ENCODE measurements at regions not wholly inside any gene's neighbourhood (a gene's known extent, or its start where the extent isn't known, plus 50 kb on each side); places are given as distances from the start of the nearest gene placed in this dataset.

DNA sequence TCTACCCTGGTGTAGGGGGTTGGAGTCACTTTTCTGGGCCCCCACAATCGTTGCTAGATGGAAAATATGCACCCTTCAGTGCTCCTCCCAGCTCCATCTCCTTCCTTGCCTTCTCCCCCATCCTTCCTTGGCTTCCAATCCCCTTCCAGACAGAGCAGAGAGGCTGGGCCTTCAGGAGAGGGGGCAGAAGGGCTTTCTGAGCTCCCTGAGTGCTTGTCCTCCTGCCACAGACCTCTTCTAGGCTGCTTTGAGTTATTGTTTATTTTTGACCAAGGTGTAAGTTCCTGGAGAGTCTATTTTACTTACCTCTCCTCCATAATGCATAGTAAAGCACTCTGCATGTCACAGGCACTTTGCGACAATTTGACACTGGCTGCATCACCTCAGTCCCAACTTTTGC is 96.4 kb upstream of the CNKSR3 start:
- H4K8ac ChIP-seq (ENCODE audit: low read depth, low read length), result no peak overlapping the region
- H3K4ac ChIP-seq (ENCODE audit: low read length), result no peak overlapping the region
- H2BK120ac ChIP-seq (ENCODE audit: low read depth, low read length), result no peak overlapping the region
- no peaks in the 10 kb centered on the region for H3K36me3 ChIP-seq (replicated peaks in 1 of 2; ENCODE audit: control insufficient read depth in 2 of 2, insufficient read depth in 2 of 2, low read length in 2 of 2)
- H3K18ac ChIP-seq (ENCODE audit: low read length), result no peak overlapping the region
- peak overlapping the region; percentile 26 for H3K14ac ChIP-seq (ENCODE audit: low read length)
- no peak overlapping the region for H2AK5ac ChIP-seq (ENCODE audit: low read depth, low read length)
- no peak overlapping the region for H3K23ac ChIP-seq (ENCODE audit: low read depth, low read length, poor library complexity)
- peak overlapping the region; percentile 18 for H2BK5ac ChIP-seq (ENCODE audit: low read length)
- no peaks in the 10 kb centered on the region for H3K4me1 ChIP-seq (ENCODE audit: control insufficient read depth in 2 of 2, insufficient read depth in 1 of 2, low read depth in 1 of 2, low read length in 2 of 2)
- no peak overlapping the region for H2BK12ac ChIP-seq (ENCODE audit: low read length)
- peaks cover 0 to 8% (median 0%) of the 10 kb centered on the region in 3 experiments for H3K27me3 ChIP-seq (ENCODE audit: control insufficient read depth in 3 of 3, insufficient read depth in 3 of 3, low read depth in 1 of 3, low read length in 3 of 3)
- no peak for DNase-seq (ENCODE audit: low spot score)
- H3K9me3 ChIP-seq (replicated peaks in 1 of 2; ENCODE audit: control insufficient read depth in 2 of 2, insufficient read depth in 1 of 2, low read depth in 1 of 2, low read length in 2 of 2), result no peaks in the 10 kb centered on the region
- H3K9ac ChIP-seq (ENCODE audit: low read depth, low read length, poor library complexity), result no peak overlapping the region
- H3K79me1 ChIP-seq (ENCODE audit: low read depth, low read length), result no peaks in the 10 kb centered on the region
- no peak overlapping the region for H2AFZ ChIP-seq (ENCODE audit: low read length)
- no CpG with 5 or more reads among the region's 2 CpGs for WGBS, 2 donors (ENCODE audit: extremely low coverage in 2 of 2, insufficient read length in 2 of 2, insufficient replicate concordance in 1 of 2)
- no peak overlapping the region for H3K27ac ChIP-seq (replicated peaks; ENCODE audit: low read length)
- no peak overlapping the region for H4K91ac ChIP-seq (ENCODE audit: low read depth, low read length, poor library complexity)
- H3K4me2 ChIP-seq (ENCODE audit: insufficient read depth, low read length, poor library complexity, severe bottlenecking), result no peak overlapping the region
- no peak overlapping the region for H3K4me3 ChIP-seq (ENCODE audit: low read length in 2 of 2)
- H2BK15ac ChIP-seq (ENCODE audit: low read length), result no peak overlapping the region

DNA sequence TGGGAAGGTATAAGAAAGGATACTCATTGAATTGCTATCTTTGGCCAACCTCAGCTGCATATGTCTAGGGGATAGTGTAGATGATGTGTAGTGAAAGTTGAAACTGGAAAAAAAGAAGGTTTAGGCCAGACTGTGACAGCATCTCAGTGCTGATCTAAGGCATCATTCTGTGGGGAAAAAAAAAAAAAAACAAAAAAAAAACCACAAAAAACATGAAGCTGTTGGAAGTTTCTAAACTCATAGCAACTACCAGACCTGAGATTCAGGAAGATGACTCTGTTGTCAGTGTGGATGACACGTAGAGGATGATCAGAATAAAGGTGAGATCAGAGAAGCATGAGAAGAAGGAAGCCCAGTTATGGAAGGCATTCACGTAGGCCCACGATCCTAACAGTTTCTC is 100.8 kb upstream of the CNKSR3 start:
- no peak overlapping the region for H3K23ac ChIP-seq (ENCODE audit: low read depth, low read length, poor library complexity)
- no peaks in the 10 kb centered on the region for H3K4me1 ChIP-seq (ENCODE audit: control insufficient read depth in 2 of 2, insufficient read depth in 1 of 2, low read depth in 1 of 2, low read length in 2 of 2)
- H3K9me3 ChIP-seq (replicated peaks in 1 of 2; ENCODE audit: control insufficient read depth in 2 of 2, insufficient read depth in 1 of 2, low read depth in 1 of 2, low read length in 2 of 2), result no peaks in the 10 kb centered on the region
- no peak overlapping the region for H3K27ac ChIP-seq (replicated peaks; ENCODE audit: low read length)
- no peaks in the 10 kb centered on the region for H3K27me3 ChIP-seq (ENCODE audit: control insufficient read depth in 3 of 3, insufficient read depth in 3 of 3, low read depth in 1 of 3, low read length in 3 of 3)
- no peak overlapping the region for H3K4me2 ChIP-seq (ENCODE audit: insufficient read depth, low read length, poor library complexity, severe bottlenecking)
- H3K4me3 ChIP-seq (ENCODE audit: low read length in 2 of 2), result no peak overlapping the region
- WGBS, 2 donors (ENCODE audit: extremely low coverage in 2 of 2, insufficient read length in 2 of 2, insufficient replicate concordance in 1 of 2), result no CpG with 5 or more reads among the region's 3 CpGs
- H2BK120ac ChIP-seq (ENCODE audit: low read depth, low read length), result no peak overlapping the region
- no peak overlapping the region for H3K18ac ChIP-seq (ENCODE audit: low read length)
- H4K91ac ChIP-seq (ENCODE audit: low read depth, low read length, poor library complexity), result no peak overlapping the region
- no peak overlapping the region for H3K9ac ChIP-seq (ENCODE audit: low read depth, low read length, poor library complexity)
- H3K79me1 ChIP-seq (ENCODE audit: low read depth, low read length), result no peaks in the 10 kb centered on the region
- no peak overlapping the region for H2AFZ ChIP-seq (ENCODE audit: low read length)
- no peak overlapping the region for H2BK15ac ChIP-seq (ENCODE audit: low read length)
- no peaks in the 10 kb centered on the region for H3K36me3 ChIP-seq (replicated peaks in 1 of 2; ENCODE audit: control insufficient read depth in 2 of 2, insufficient read depth in 2 of 2, low read length in 2 of 2)
- no peak overlapping the region for H3K14ac ChIP-seq (ENCODE audit: low read length)
- no peak overlapping the region for H2BK5ac ChIP-seq (ENCODE audit: low read length)
- no peak overlapping the region for H2AK5ac ChIP-seq (ENCODE audit: low read depth, low read length)
- DNase-seq (ENCODE audit: low spot score), result no peak
- no peak overlapping the region for H2BK12ac ChIP-seq (ENCODE audit: low read length)
- H4K8ac ChIP-seq (ENCODE audit: low read depth, low read length), result no peak overlapping the region
- no peak overlapping the region for H3K4ac ChIP-seq (ENCODE audit: low read length)

GRCh38 chr6:154611847-154612246 is 101.4 kb upstream of the CNKSR3 start:
- H3K23ac ChIP-seq (ENCODE audit: low read depth, low read length, poor library complexity), result no peak overlapping the region
- H3K4me2 ChIP-seq (ENCODE audit: insufficient read depth, low read length, poor library complexity, severe bottlenecking), result no peak overlapping the region
- H2AK5ac ChIP-seq (ENCODE audit: low read depth, low read length), result no peak overlapping the region
- no peak overlapping the region for H2AFZ ChIP-seq (ENCODE audit: low read length)
- no peaks in the 10 kb centered on the region for H3K36me3 ChIP-seq (replicated peaks in 1 of 2; ENCODE audit: control insufficient read depth in 2 of 2, insufficient read depth in 2 of 2, low read length in 2 of 2)
- no peaks in the 10 kb centered on the region for H3K9me3 ChIP-seq (replicated peaks in 1 of 2; ENCODE audit: control insufficient read depth in 2 of 2, insufficient read depth in 1 of 2, low read depth in 1 of 2, low read length in 2 of 2)
- H2BK5ac ChIP-seq (ENCODE audit: low read length), result no peak overlapping the region
- H3K27me3 ChIP-seq (ENCODE audit: control insufficient read depth in 3 of 3, insufficient read depth in 3 of 3, low read depth in 1 of 3, low read length in 3 of 3), result no peaks in the 10 kb centered on the region
- no peak for DNase-seq (ENCODE audit: low spot score)
- H3K4me1 ChIP-seq (ENCODE audit: control insufficient read depth in 2 of 2, insufficient read depth in 1 of 2, low read depth in 1 of 2, low read length in 2 of 2), result no peaks in the 10 kb centered on the region
- no peak overlapping the region for H3K9ac ChIP-seq (ENCODE audit: low read depth, low read length, poor library complexity)
- no peak overlapping the region for H3K27ac ChIP-seq (replicated peaks; ENCODE audit: low read length)
- no peak overlapping the region for H3K18ac ChIP-seq (ENCODE audit: low read length)
- H4K8ac ChIP-seq (ENCODE audit: low read depth, low read length), result no peak overlapping the region
- no peak overlapping the region for H4K91ac ChIP-seq (ENCODE audit: low read depth, low read length, poor library complexity)
- no peak overlapping the region for H3K4ac ChIP-seq (ENCODE audit: low read length)
- no peak overlapping the region for H2BK120ac ChIP-seq (ENCODE audit: low read depth, low read length)
- no peaks in the 10 kb centered on the region for H3K79me1 ChIP-seq (ENCODE audit: low read depth, low read length)
- WGBS, 2 donors (ENCODE audit: extremely low coverage in 2 of 2, insufficient read length in 2 of 2, insufficient replicate concordance in 1 of 2), result no CpG with 5 or more reads among the region's 2 CpGs
- H2BK15ac ChIP-seq (ENCODE audit: low read length), result no peak overlapping the region
- H3K4me3 ChIP-seq (ENCODE audit: low read length in 2 of 2), result no peak overlapping the region
- no peak overlapping the region for H2BK12ac ChIP-seq (ENCODE audit: low read length)
- H3K14ac ChIP-seq (ENCODE audit: low read length), result no peak overlapping the region

DNA sequence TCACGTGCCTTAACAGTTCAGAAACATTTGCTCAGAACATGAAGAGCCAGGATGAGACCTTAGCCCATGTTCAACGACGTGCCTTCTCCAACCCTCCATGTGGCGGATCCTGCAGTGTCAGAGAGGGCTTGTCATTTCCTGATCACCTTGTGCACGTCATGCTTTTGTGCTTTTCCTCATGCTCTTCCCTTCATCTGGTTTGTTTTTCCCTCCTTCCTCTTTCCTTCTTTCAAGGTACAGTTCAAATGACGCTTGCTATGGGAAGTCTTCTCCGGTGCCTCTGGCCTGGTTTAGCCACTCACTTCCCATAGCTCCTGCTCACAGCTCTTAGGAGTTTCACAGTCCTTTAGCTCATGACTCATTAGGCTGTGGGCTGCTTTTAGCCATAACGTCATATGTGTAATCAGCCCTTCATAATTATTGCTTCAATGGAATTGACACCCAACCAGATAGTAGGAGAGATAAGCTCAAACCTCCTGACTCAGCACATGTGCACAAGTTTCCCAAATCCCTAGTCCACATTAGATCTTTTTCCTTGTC is 102.7 kb upstream of the CNKSR3 start:
- no peak overlapping the region for H2BK12ac ChIP-seq (ENCODE audit: low read length)
- H2BK5ac ChIP-seq (ENCODE audit: low read length), result no peak overlapping the region
- H3K4me2 ChIP-seq (ENCODE audit: insufficient read depth, low read length, poor library complexity, severe bottlenecking), result no peak overlapping the region
- H3K18ac ChIP-seq (ENCODE audit: low read length), result no peak overlapping the region
- no peaks in the 10 kb centered on the region for H3K79me1 ChIP-seq (ENCODE audit: low read depth, low read length)
- H4K91ac ChIP-seq (ENCODE audit: low read depth, low read length, poor library complexity), result no peak overlapping the region
- no peak overlapping the region for H2AFZ ChIP-seq (ENCODE audit: low read length)
- no peak for DNase-seq (ENCODE audit: low spot score)
- no peak overlapping the region for H3K14ac ChIP-seq (ENCODE audit: low read length)
- no CpG with 5 or more reads among the region's 8 CpGs for WGBS, 2 donors (ENCODE audit: extremely low coverage in 2 of 2, insufficient read length in 2 of 2, insufficient replicate concordance in 1 of 2)
- H3K23ac ChIP-seq (ENCODE audit: low read depth, low read length, poor library complexity), result no peak overlapping the region
- H3K36me3 ChIP-seq (replicated peaks in 1 of 2; ENCODE audit: control insufficient read depth in 2 of 2, insufficient read depth in 2 of 2, low read length in 2 of 2), result no peaks in the 10 kb centered on the region
- no peak overlapping the region for H2AK5ac ChIP-seq (ENCODE audit: low read depth, low read length)
- no peak overlapping the region for H2BK120ac ChIP-seq (ENCODE audit: low read depth, low read length)
- H3K9ac ChIP-seq (ENCODE audit: low read depth, low read length, poor library complexity), result no peak overlapping the region
- no peaks in the 10 kb centered on the region for H3K4me1 ChIP-seq (ENCODE audit: control insufficient read depth in 2 of 2, insufficient read depth in 1 of 2, low read depth in 1 of 2, low read length in 2 of 2)
- no peaks in the 10 kb centered on the region for H3K9me3 ChIP-seq (replicated peaks in 1 of 2; ENCODE audit: control insufficient read depth in 2 of 2, insufficient read depth in 1 of 2, low read depth in 1 of 2, low read length in 2 of 2)
- H3K27ac ChIP-seq (replicated peaks; ENCODE audit: low read length), result no peak overlapping the region
- H4K8ac ChIP-seq (ENCODE audit: low read depth, low read length), result no peak overlapping the region
- no peak overlapping the region for H3K4ac ChIP-seq (ENCODE audit: low read length)
- no peak overlapping the region for H2BK15ac ChIP-seq (ENCODE audit: low read length)
- H3K4me3 ChIP-seq (ENCODE audit: low read length in 2 of 2), result no peak overlapping the region
- H3K27me3 ChIP-seq (ENCODE audit: control insufficient read depth in 3 of 3, insufficient read depth in 3 of 3, low read depth in 1 of 3, low read length in 3 of 3), result no peaks in the 10 kb centered on the region
